ENCODE measurements at regions not wholly inside any gene's neighbourhood (a gene's known extent, or its start where the extent isn't known, plus 50 kb on each side); places are given as distances from the start of the nearest gene placed in this dataset.

DNA sequence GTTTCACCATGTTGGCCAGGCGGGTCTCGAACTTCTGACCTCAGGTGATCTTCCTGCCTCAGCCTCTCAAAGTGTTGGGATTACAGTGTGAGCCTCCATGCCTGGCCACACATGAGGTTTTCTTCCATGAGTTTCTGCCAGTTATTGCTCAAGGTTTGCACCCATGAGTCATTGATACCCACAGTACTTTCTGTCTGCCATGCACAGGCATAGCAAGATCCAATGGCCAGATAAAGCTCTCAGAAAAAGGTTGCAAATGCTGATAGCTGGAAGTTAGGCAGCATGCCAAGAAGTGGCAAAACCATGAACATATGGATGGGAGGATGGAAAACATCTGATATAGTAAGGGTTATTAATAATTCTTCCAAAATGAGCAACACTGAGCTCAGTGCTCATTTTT lies 298.7 kb upstream of the NRG3 start:
- POLR2A ChIA-PET (ENCODE audit: partially characterized antibody): no interaction called here
- H2AK5ac ChIP-seq (ENCODE audit: low read depth, low read length): no peak overlapping the region
- no peak for DNase-seq (ENCODE audit: low read depth in 1 of 2, low spot score in 2 of 2)
- no peak overlapping the region for H3K4me2 ChIP-seq (ENCODE audit: insufficient read depth in 1 of 2, low read depth in 2 of 2, low read length in 2 of 2)
- H3K27me3 ChIP-seq (replicated peaks in 1 of 4; ENCODE audit: control insufficient read depth in 3 of 4, extremely low read depth in 1 of 4, insufficient read depth in 3 of 4, low read length in 3 of 4): no peaks in the 10 kb centered on the region
- H3K4me1 ChIP-seq (replicated peaks in 1 of 4; ENCODE audit: control insufficient read depth in 3 of 4, insufficient read depth in 4 of 4, low read length in 3 of 4): no peaks in the 10 kb centered on the region
- H2BK20ac ChIP-seq (ENCODE audit: low read length): no peak overlapping the region
- H3K79me2 ChIP-seq (ENCODE audit: control insufficient read depth in 1 of 2, insufficient read depth in 2 of 2, low read length in 2 of 2): no peaks in the 10 kb centered on the region
- no peak overlapping the region for H3K4me3 ChIP-seq (ENCODE audit: extremely low read depth in 1 of 4, insufficient read depth in 2 of 4, low read depth in 3 of 4, low read length in 4 of 4)
- H3K23ac ChIP-seq (ENCODE audit: insufficient read length): no peak overlapping the region
- H3K4ac ChIP-seq (replicated peaks; ENCODE audit: insufficient read length, low read depth, low read length): no peak overlapping the region
- H3K14ac ChIP-seq (ENCODE audit: insufficient read length): no peak overlapping the region
- no peak overlapping the region for H3K56ac ChIP-seq (replicated peaks; ENCODE audit: insufficient read length, low read depth, low read length)
- H3K9me3 ChIP-seq (ENCODE audit: insufficient read depth in 2 of 2, low read depth in 1 of 2, low read length in 1 of 2): no peaks in the 10 kb centered on the region; a peak in 1 of 4 replicates
- no peak overlapping the region for H2BK120ac ChIP-seq (replicated peaks; ENCODE audit: low read depth, low read length)
- no peak overlapping the region for H2AFZ ChIP-seq (ENCODE audit: low read length)
- no peak overlapping the region for H3K9ac ChIP-seq (replicated peaks in 1 of 4; ENCODE audit: extremely low read depth in 1 of 4, low read depth in 3 of 4, low read length in 3 of 4)
- no peak overlapping the region for H2BK15ac ChIP-seq (ENCODE audit: low read length)
- H3K79me1 ChIP-seq (ENCODE audit: low read depth, low read length): no peaks in the 10 kb centered on the region
- no peaks in the 10 kb centered on the region for H3K36me3 ChIP-seq (ENCODE audit: control insufficient read depth in 2 of 4, insufficient read depth in 4 of 4, low read length in 3 of 4)
- H4K20me1 ChIP-seq (replicated peaks in 1 of 2; ENCODE audit: control insufficient read depth in 1 of 2, insufficient read depth in 2 of 2, low read length in 2 of 2): no peaks in the 10 kb centered on the region
- no peak overlapping the region for H4K5ac ChIP-seq (ENCODE audit: insufficient read length, low read depth, low read length)
- H3K23me2 ChIP-seq (ENCODE audit: low read depth, low read length): no peaks in the 10 kb centered on the region
- no peak for FAIRE-seq
- no peak overlapping the region for H4K91ac ChIP-seq (replicated peaks; ENCODE audit: insufficient read length, low read length)
- no peak overlapping the region for H4K8ac ChIP-seq (ENCODE audit: extremely low read depth, insufficient read depth, low read length)
- 78% methylated on average over 2 of the region's 2 CpGs; no CpG with 5 or more reads in 1 of the 2 experiments for whole genome bisulfite sequencing, 2 experiments (ENCODE audit: extremely low coverage in 1 of 2, insufficient coverage in 1 of 2, insufficient read length in 1 of 2, insufficient replicate concordance in 2 of 2, low coverage in 1 of 2, low lambda C conversion rate in 2 of 2, missing lambda C conversion rate in 1 of 2)
- no peak overlapping the region for H3K27ac ChIP-seq (ENCODE audit: low read depth, low read length)
- CTCF ChIA-PET (ENCODE audit: partially characterized antibody): no interaction called here
- H2BK5ac ChIP-seq (ENCODE audit: low read depth, low read length): no peak overlapping the region
- H3K18ac ChIP-seq (ENCODE audit: extremely low read depth, low read length): no peak overlapping the region
- H2BK12ac ChIP-seq (ENCODE audit: low read depth, low read length): no peak overlapping the region
- TF ChIP-seq CBX5 (IDR thresholded peaks at IDR 0.05; ENCODE audit: low read depth, low read length) (no peak), EP300 (IDR thresholded peaks at IDR 0.05; ENCODE audit: borderline replicate concordance in 1 of 2, low read depth in 2 of 2, low read length in 2 of 2) (no peak), RXRA (IDR thresholded peaks at IDR 0.05; ENCODE audit: insufficient read depth, low read depth, low read length) (no peak), ATF3 (IDR thresholded peaks at IDR 0.05; ENCODE audit: insufficient read depth, low read depth, low read length) (no peak), BACH1 (IDR thresholded peaks at IDR 0.05; ENCODE audit: low read length) (no peak), SUZ12 (IDR thresholded peaks at IDR 0.05; ENCODE audit: low read length) (no peak), TAF7 (optimal IDR thresholded peaks at IDR 0.05; ENCODE audit: borderline replicate concordance, low read depth, low read length) (no peak), BRCA1 (IDR thresholded peaks at IDR 0.05; ENCODE audit: low read depth, low read length) (no peak), SP1 (IDR thresholded peaks at IDR 0.05; ENCODE audit: low read depth, low read length) (no peak), CEBPB (IDR thresholded peaks at IDR 0.05; ENCODE audit: low read depth, low read length) (no peak), RNF2 (IDR thresholded peaks at IDR 0.05; ENCODE audit: borderline replicate concordance, low read depth, low read length, missing control alignments, poor library complexity, severe bottlenecking) (no peak)
- TF ChIP-seq, protein P1, sequence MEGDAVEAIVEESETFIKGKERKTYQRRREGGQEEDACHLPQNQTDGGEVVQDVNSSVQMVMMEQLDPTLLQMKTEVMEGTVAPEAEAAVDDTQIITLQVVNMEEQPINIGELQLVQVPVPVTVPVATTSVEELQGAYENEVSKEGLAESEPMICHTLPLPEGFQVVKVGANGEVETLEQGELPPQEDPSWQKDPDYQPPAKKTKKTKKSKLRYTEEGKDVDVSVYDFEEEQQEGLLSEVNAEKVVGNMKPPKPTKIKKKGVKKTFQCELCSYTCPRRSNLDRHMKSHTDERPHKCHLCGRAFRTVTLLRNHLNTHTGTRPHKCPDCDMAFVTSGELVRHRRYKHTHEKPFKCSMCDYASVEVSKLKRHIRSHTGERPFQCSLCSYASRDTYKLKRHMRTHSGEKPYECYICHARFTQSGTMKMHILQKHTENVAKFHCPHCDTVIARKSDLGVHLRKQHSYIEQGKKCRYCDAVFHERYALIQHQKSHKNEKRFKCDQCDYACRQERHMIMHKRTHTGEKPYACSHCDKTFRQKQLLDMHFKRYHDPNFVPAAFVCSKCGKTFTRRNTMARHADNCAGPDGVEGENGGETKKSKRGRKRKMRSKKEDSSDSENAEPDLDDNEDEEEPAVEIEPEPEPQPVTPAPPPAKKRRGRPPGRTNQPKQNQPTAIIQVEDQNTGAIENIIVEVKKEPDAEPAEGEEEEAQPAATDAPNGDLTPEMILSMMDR (IDR thresholded peaks at IDR 0.05; ENCODE audit: control extremely low read depth in 1 of 3, insufficient read depth in 1 of 3, low read depth in 1 of 3, low read length in 3 of 3): no peak
